Adrenal gland (tissue), 9 donors: ENCODE measurements at regions not wholly inside any gene's neighbourhood (a gene's known extent, or its start where the extent isn't known, plus 50 kb on each side); places are given as distances from the start of the nearest gene placed in this dataset.

Experiments
- DNase-seq, 7 donors: peaks; one replicate each; pipeline ENCODE4 v3.0.0-alpha.2; 2019 to 2020
- H3K27ac ChIP-seq, 5 donors: fragments of 200-600 bp; sonication (generic) in 4 of 5; 1 replicate in 3 of 5; 2 replicates in 2 of 5; pipeline versions ENCODE4 v1.5.1 to v1.8.0; 2016 to 2020; ENCODE audit warnings: mild to moderate bottlenecking in 1 of 5
- H3K27me3 ChIP-seq: fragments of 200-600 bp; 2 replicates; pipeline ENCODE4 v1.8.0; 2021
- H3K36me3 ChIP-seq, 2 donors: fragments of 200-600 bp; replicated peaks in 1 of 2; 1 replicate in 1 of 2; 2 replicates in 1 of 2; pipeline versions ENCODE4 v1.5.1 to v1.8.0; 2018 to 2022
- H3K4me1 ChIP-seq, 2 donors: fragments of 200-600 bp; replicated peaks in 1 of 2; 1 replicate in 1 of 2; 2 replicates in 1 of 2; pipeline versions ENCODE4 v1.5.1 to v1.8.0; 2018 to 2021
- H3K4me3 ChIP-seq, 4 donors: fragments of 200-600 bp; sonication (generic) in 3 of 4; one replicate each; pipeline ENCODE4 v1.5.1; 2016 to 2018
- H3K9me3 ChIP-seq, 3 donors: fragments of 200-600 bp; sonication (generic) in 1 of 3; replicated peaks in 1 of 3; 1 replicate in 2 of 3; 2 replicates in 1 of 3; pipeline versions ENCODE4 v1.5.1 to v1.8.0; 2016 to 2021
- CTCF ChIP-seq, 6 experiments: fragments of 450-650 bp in 4 of 6; fragments of 200-600 bp in 2 of 6; sonication (generic) in 1 of 6; IDR thresholded peaks; 1 replicate in 5 of 6; 2 replicates in 1 of 6; pipeline versions ENCODE4 v1.5.1 to v1.8.0; 2016 to 2021; ENCODE audit warnings: antibody characterized with exemption in 6 of 6, mild to moderate bottlenecking in 2 of 6, moderate library complexity in 1 of 6
- POLR2A ChIP-seq, 2 donors: fragments of 450-650 bp; IDR thresholded peaks; one replicate each; pipeline ENCODE4 v1.6.1; 2017; ENCODE audit warnings: antibody characterized with exemption in 2 of 2, mild to moderate bottlenecking in 2 of 2, moderate library complexity in 1 of 2
- WGBS, 4 donors: extraction: QIAGEN DNeasy Blood & Tissue Kit in 2 of 4; methylation state at CpG; one replicate each; pipeline versions ENCODE4 v1.1.5 to v1.1.7; 2013 to 2017; 5-methylcytosine and 5-hydroxymethylcytosine counted together
- intact Hi-C, 2 donors: fragments of 100-400 bp; cut with DNase I; formaldehyde crosslinking; loops; one replicate each; pipeline versions ENCODE4 v1.14.1 to v1.15.0; 2022 to 2023
- donor health status: healthy with polysubstance abuse.
- donor health status: Bipolar disorder and iron deficiency.
- donor health status: DM: yes; HTN: yes; CAD: no.
- donor health status: DM: no; HTN: no; CAD: no.
- donor health status: DM: no; HTN: no; CAD: no.

- TF ChIP-seq POLR2A (IDR thresholded peaks at IDR 0.05), result no peak
- no peak for TF ChIP-seq CTCF (IDR thresholded peaks at IDR 0.05)
- no peak overlapping the region for H3K4me3 ChIP-seq
- H3K4me1 ChIP-seq, result no peaks in the 10 kb centered on the region
- intact Hi-C loops, result loop anchor here in 1 of 2 donors (10.0 kb wide), 1 partner anchor 413 kb away; no protein-coding TSS in a partner anchor
- no peak for DNase-seq
- no peaks in the 10 kb centered on the region for H3K36me3 ChIP-seq
- H3K27me3 ChIP-seq, result no peaks in the 10 kb centered on the region
- H3K27ac ChIP-seq, result no peak overlapping the region
- no peaks in the 10 kb centered on the region for H3K9me3 ChIP-seq
- WGBS, 4 donors, result 76 to 92% (median 81%) methylated on average over 3 of the region's 3 CpGs
Measured at GRCh38 chr3:17848102-17848501, 105.7 kb upstream of the TBC1D5 start.

- Histone ChIP-seq H3K4me1 (no peaks in the 10 kb centered on the region), H3K27me3 (no peaks in the 10 kb centered on the region), H3K9me3 (no peaks in the 10 kb centered on the region), H3K4me3 (no peak overlapping the region), H3K27ac (no peak overlapping the region), H3K36me3 (no peaks in the 10 kb centered on the region)
- no peak for DNase-seq
- intact Hi-C loops, result loop anchor here in 1 of 2 donors (10.0 kb wide), 1 partner anchor 412 kb away; no protein-coding TSS in a partner anchor
- TF ChIP-seq CTCF (IDR thresholded peaks at IDR 0.05), result no peak
- no peak for TF ChIP-seq POLR2A (IDR thresholded peaks at IDR 0.05)
- WGBS, 4 donors, result 89 to 92% (median 91%) methylated on average over 5 of the region's 5 CpGs
Measured at GRCh38 chr3:17847156-17847555, 104.7 kb upstream of the TBC1D5 start.

- intact Hi-C loops, result loop anchor here in 1 of 2 donors (10.0 kb wide), 1 partner anchor 412 kb away; no protein-coding TSS in a partner anchor
Measured at GRCh38 chr3:17846466-17846865, 104.0 kb upstream of the TBC1D5 start.

More at GRCh38 chr3:17846466-17846865, 104.0 kb upstream of the TBC1D5 start:
- no peak for DNase-seq
- Histone ChIP-seq H3K4me1 (no peaks in the 10 kb centered on the region), H3K4me3 (no peak overlapping the region), H3K9me3 (no peaks in the 10 kb centered on the region), H3K27me3 (no peaks in the 10 kb centered on the region), H3K36me3 (no peaks in the 10 kb centered on the region), H3K27ac (no peak overlapping the region)
- 71 to 78% (median 73%) methylated on average over 4 of the region's 4 CpGs for WGBS, 4 donors
- TF ChIP-seq CTCF (IDR thresholded peaks at IDR 0.05), result no peak
- TF ChIP-seq POLR2A (IDR thresholded peaks at IDR 0.05), result no peak
